Adrenal gland (tissue), 9 donors: ENCODE measurements at regions not wholly inside any gene's neighbourhood (a gene's known extent, or its start where the extent isn't known, plus 50 kb on each side); places are given as distances from the start of the nearest gene placed in this dataset.

Source experiments
- DNase-seq, 7 donors: peaks; one replicate each; pipeline ENCODE4 v3.0.0-alpha.2; 2019 to 2020
- H3K27ac ChIP-seq, 5 donors: fragments of 200-600 bp; sonication (generic) in 4 of 5; 1 replicate in 3 of 5; 2 replicates in 2 of 5; pipeline versions ENCODE4 v1.5.1 to v1.8.0; 2016 to 2020; ENCODE audit warnings: mild to moderate bottlenecking in 1 of 5
- H3K27me3 ChIP-seq: fragments of 200-600 bp; 2 replicates; pipeline ENCODE4 v1.8.0; 2021
- H3K36me3 ChIP-seq, 2 donors: fragments of 200-600 bp; replicated peaks in 1 of 2; 1 replicate in 1 of 2; 2 replicates in 1 of 2; pipeline versions ENCODE4 v1.5.1 to v1.8.0; 2018 to 2022
- H3K4me1 ChIP-seq, 2 donors: fragments of 200-600 bp; replicated peaks in 1 of 2; 1 replicate in 1 of 2; 2 replicates in 1 of 2; pipeline versions ENCODE4 v1.5.1 to v1.8.0; 2018 to 2021
- H3K4me3 ChIP-seq, 4 donors: fragments of 200-600 bp; sonication (generic) in 3 of 4; one replicate each; pipeline ENCODE4 v1.5.1; 2016 to 2018
- H3K9me3 ChIP-seq, 3 donors: fragments of 200-600 bp; sonication (generic) in 1 of 3; replicated peaks in 1 of 3; 1 replicate in 2 of 3; 2 replicates in 1 of 3; pipeline versions ENCODE4 v1.5.1 to v1.8.0; 2016 to 2021
- POLR2A ChIP-seq, 2 donors: fragments of 450-650 bp; IDR thresholded peaks; one replicate each; pipeline ENCODE4 v1.6.1; 2017; ENCODE audit warnings: antibody characterized with exemption in 2 of 2, mild to moderate bottlenecking in 2 of 2, moderate library complexity in 1 of 2
- WGBS, 4 donors: extraction: QIAGEN DNeasy Blood & Tissue Kit in 2 of 4; methylation state at CpG; one replicate each; pipeline versions ENCODE4 v1.1.5 to v1.1.7; 2013 to 2017; 5-methylcytosine and 5-hydroxymethylcytosine counted together
- intact Hi-C, 2 donors: fragments of 100-400 bp; cut with DNase I; formaldehyde crosslinking; loops; one replicate each; pipeline versions ENCODE4 v1.14.1 to v1.15.0; 2022 to 2023
- TF ChIP-seq, protein P1 (sequence below), 6 experiments: fragments of 450-650 bp in 4 of 6; fragments of 200-600 bp in 2 of 6; sonication (generic) in 1 of 6; IDR thresholded peaks; 1 replicate in 5 of 6; 2 replicates in 1 of 6; pipeline versions ENCODE4 v1.5.1 to v1.8.0; 2016 to 2021; ENCODE audit warnings: antibody characterized with exemption in 6 of 6, mild to moderate bottlenecking in 2 of 6, moderate library complexity in 1 of 6
- donor health status: healthy with polysubstance abuse.
- donor health status: Bipolar disorder and iron deficiency.
- donor health status: DM: yes; HTN: yes; CAD: no.
- donor health status: DM: no; HTN: no; CAD: no.
- donor health status: DM: no; HTN: no; CAD: no.

DNA sequence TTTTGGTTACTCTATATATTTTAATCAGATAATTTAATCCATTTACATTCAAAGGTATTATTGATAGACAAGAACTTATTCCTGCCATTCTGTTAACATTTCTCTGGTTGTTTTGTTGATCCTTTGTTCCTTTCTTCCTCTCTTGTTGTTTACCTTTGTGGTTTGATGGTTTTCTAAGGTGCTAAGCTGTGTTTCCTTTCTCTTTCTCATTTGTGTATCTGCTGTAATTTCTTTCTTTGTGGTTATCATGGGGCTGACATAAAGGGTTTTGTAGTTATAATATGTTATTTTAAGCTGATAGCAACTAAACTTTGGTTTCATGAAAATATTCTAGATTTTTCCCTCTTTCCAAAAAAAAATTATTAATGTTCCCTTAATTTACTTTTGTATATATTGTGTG is 179.2 kb downstream of the NDUFA10 start:
- intact Hi-C loops, result no loop called here
- no peak overlapping the region for H3K4me3 ChIP-seq
- DNase-seq, result no peak
- H3K27ac ChIP-seq, result no peak overlapping the region
- no peaks in the 10 kb centered on the region for H3K4me1 ChIP-seq
- peaks cover 0 to 8% (median 0%) of the 10 kb centered on the region in 3 donors for H3K9me3 ChIP-seq
- no peaks in the 10 kb centered on the region for H3K27me3 ChIP-seq
- H3K36me3 ChIP-seq, result no peaks in the 10 kb centered on the region
- TF ChIP-seq, protein P1, sequence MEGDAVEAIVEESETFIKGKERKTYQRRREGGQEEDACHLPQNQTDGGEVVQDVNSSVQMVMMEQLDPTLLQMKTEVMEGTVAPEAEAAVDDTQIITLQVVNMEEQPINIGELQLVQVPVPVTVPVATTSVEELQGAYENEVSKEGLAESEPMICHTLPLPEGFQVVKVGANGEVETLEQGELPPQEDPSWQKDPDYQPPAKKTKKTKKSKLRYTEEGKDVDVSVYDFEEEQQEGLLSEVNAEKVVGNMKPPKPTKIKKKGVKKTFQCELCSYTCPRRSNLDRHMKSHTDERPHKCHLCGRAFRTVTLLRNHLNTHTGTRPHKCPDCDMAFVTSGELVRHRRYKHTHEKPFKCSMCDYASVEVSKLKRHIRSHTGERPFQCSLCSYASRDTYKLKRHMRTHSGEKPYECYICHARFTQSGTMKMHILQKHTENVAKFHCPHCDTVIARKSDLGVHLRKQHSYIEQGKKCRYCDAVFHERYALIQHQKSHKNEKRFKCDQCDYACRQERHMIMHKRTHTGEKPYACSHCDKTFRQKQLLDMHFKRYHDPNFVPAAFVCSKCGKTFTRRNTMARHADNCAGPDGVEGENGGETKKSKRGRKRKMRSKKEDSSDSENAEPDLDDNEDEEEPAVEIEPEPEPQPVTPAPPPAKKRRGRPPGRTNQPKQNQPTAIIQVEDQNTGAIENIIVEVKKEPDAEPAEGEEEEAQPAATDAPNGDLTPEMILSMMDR (IDR thresholded peaks at IDR 0.05), result no peak
- no peak for TF ChIP-seq POLR2A (IDR thresholded peaks at IDR 0.05)

DNA sequence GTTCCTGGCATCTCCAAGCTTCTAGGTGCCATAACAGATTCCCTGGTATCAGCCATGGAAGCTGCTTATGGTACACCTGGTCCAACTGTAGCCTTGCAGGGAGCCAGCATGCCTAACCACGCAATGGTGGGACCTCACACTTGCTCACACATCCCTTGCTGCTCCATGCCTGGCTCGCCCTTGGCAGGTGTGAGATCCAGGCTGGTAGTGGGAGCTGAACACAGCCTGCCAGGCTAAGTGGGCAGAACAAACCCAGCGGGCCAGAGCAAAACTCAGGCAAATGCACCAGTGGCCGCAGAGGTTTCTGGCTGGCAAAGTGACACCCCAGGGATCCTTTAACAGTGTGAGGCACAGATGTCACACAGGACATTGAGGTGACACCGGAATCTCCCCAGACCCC is 185.8 kb downstream of the NDUFA10 start:
- DNase-seq, result peak in 2 of 7 donors; percentile 10 to 35
- H3K4me1 ChIP-seq, result no peaks in the 10 kb centered on the region
- no peak overlapping the region for H3K27ac ChIP-seq
- no peak for TF ChIP-seq POLR2A (IDR thresholded peaks at IDR 0.05)
- TF ChIP-seq, protein P1 (IDR thresholded peaks at IDR 0.05), result no peak
- intact Hi-C loops, result no loop called here
- no peaks in the 10 kb centered on the region for H3K27me3 ChIP-seq
- WGBS, 4 donors, result 69 to 92% (median 81%) methylated on average over 2 to 5 of the region's 5 CpGs
- no peak overlapping the region for H3K4me3 ChIP-seq
- H3K36me3 ChIP-seq, result no peaks in the 10 kb centered on the region
- H3K9me3 ChIP-seq, result no peaks in the 10 kb centered on the region

DNA sequence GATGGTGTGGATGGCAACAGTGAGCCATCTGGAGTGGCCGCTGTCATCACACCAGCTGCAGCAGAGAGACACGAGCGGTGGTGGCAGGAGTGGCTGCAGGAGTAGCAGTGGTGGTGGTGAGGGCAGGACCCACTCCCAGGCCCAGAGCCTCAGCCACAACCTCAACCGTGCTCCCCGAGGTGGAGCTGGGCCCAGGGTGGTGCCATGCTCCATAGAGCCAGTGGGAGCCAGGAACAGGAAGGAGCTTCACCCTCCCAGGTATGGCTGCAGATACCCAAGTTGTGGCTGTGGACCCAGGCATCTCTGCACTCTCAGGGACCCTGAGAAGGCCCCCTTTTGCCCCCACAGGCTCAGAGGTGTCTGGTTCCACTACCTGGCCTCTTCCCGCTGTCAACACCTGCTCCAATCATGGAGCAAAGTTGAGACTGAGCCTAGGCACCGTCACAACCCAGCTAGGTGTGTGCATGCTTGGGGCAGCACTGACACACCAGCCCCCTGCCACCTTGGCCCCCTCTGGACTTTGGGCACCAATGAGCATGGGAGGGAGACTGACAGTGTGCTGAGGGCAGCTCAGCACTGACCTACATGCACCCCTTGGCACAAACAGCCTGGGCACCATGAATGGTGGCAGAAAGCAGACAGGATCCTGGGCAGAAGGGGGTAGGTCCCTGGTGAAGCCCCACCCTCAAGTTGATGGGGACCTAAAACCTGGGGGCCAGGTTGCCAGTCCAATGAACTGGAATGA is 188.9 kb downstream of the NDUFA10 start:
- Histone ChIP-seq H3K27me3 (no peaks in the 10 kb centered on the region), H3K36me3 (no peaks in the 10 kb centered on the region), H3K9me3 (no peaks in the 10 kb centered on the region), H3K27ac (no peak overlapping the region), H3K4me3 (no peak overlapping the region), H3K4me1 (no peaks in the 10 kb centered on the region)
- TF ChIP-seq, protein P1 (IDR thresholded peaks at IDR 0.05), result no peak
- no peak for TF ChIP-seq POLR2A (IDR thresholded peaks at IDR 0.05)
- WGBS, 4 donors, result 87 to 100% (median 95%) methylated on average over 3 to 7 of the region's 7 CpGs
- peak in 3 of 7 donors; percentile 9 to 21 (median 9) for DNase-seq
- intact Hi-C loops, result no loop called here

DNA sequence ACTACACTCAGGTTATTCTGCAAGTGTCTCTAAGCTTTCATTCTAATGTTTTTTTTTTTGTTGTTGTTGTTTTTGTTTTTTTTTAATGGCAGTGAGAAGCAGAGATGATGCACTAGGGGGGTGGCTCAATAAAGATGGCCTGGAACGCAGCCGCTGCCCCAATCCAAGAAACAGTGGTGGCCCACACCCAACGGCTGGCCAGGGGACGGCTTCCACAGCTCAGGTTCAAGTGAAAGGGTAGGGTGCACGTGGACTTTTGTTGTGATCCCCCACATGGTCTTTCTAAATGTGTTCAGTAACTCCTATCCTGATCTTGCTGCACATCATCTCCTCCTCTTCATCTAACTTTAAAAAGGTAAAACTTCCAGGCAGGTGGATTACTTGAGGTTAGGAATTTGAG is 190.1 kb downstream of the NDUFA10 start:
- peak in 2 of 7 donors; percentile 8 to 23 for DNase-seq
- 91 to 98% (median 91%) methylated on average over 5 of the region's 5 CpGs for WGBS, 4 donors

More for the DNA sequence above, 190.1 kb downstream of the NDUFA10 start:
- no peaks in the 10 kb centered on the region for H3K36me3 ChIP-seq
- no peak for TF ChIP-seq POLR2A (IDR thresholded peaks at IDR 0.05)
- TF ChIP-seq, protein P1 (IDR thresholded peaks at IDR 0.05), result no peak
- intact Hi-C loops, result no loop called here
- H3K27me3 ChIP-seq, result no peaks in the 10 kb centered on the region
- no peaks in the 10 kb centered on the region for H3K9me3 ChIP-seq
- H3K4me1 ChIP-seq, result no peaks in the 10 kb centered on the region
- H3K4me3 ChIP-seq, result no peak overlapping the region
- no peak overlapping the region for H3K27ac ChIP-seq
